ENCODE measurements at regions not wholly inside any gene's neighbourhood (a gene's known extent, or its start where the extent isn't known, plus 50 kb on each side); places are given as distances from the start of the nearest gene placed in this dataset.

- Histone ChIP-seq H3K9me3 (replicated peaks; ENCODE audit: low read length) (no peaks in the 10 kb centered on the region), H3K9ac (ENCODE audit: low read depth, low read length) (no peak overlapping the region), H3K4me3 (ENCODE audit: low read length) (no peak overlapping the region), H3K36me3 (ENCODE audit: insufficient read depth, low read length) (no peaks in the 10 kb centered on the region), H3K4me1 (ENCODE audit: control insufficient read depth, insufficient read depth, low read length) (no peaks in the 10 kb centered on the region), H3K4me2 (ENCODE audit: low read length) (no peak overlapping the region), H3K27me3 (ENCODE audit: control insufficient read depth, insufficient read depth, low read length) (no peaks in the 10 kb centered on the region)
Observed at GRCh38 chr1:234554218-234554697, 55.7 kb downstream of the IRF2BP2 start.

- Histone ChIP-seq H3K27me3 (ENCODE audit: control insufficient read depth, insufficient read depth, low read length) (no peaks in the 10 kb centered on the region), H3K4me1 (ENCODE audit: control insufficient read depth, insufficient read depth, low read length) (no peaks in the 10 kb centered on the region), H3K9me3 (replicated peaks; ENCODE audit: low read length) (no peaks in the 10 kb centered on the region), H3K4me2 (ENCODE audit: low read length) (no peak overlapping the region), H3K9ac (ENCODE audit: low read depth, low read length) (no peak overlapping the region), H3K36me3 (ENCODE audit: insufficient read depth, low read length) (no peaks in the 10 kb centered on the region), H3K4me3 (ENCODE audit: low read length) (no peak overlapping the region)
Observed at GRCh38 chr1:234553240-234554188, 56.5 kb downstream of the IRF2BP2 start.

- H3K9me3 ChIP-seq (replicated peaks; ENCODE audit: low read length), result no peaks in the 10 kb centered on the region
- no peaks in the 10 kb centered on the region for H3K36me3 ChIP-seq (ENCODE audit: insufficient read depth, low read length)
- H3K4me1 ChIP-seq (ENCODE audit: control insufficient read depth, insufficient read depth, low read length), result no peaks in the 10 kb centered on the region
- H3K9ac ChIP-seq (ENCODE audit: low read depth, low read length), result no peak overlapping the region
- H3K4me3 ChIP-seq (ENCODE audit: low read length), result no peak overlapping the region
- no peaks in the 10 kb centered on the region for H3K27me3 ChIP-seq (ENCODE audit: control insufficient read depth, insufficient read depth, low read length)
- H3K4me2 ChIP-seq (ENCODE audit: low read length), result no peak overlapping the region
Observed at GRCh38 chr1:234551032-234551378, 59.0 kb downstream of the IRF2BP2 start.

- H3K4me2 ChIP-seq (ENCODE audit: low read length), result no peak overlapping the region
- H3K4me3 ChIP-seq (ENCODE audit: low read length), result no peak overlapping the region
- H3K36me3 ChIP-seq (ENCODE audit: insufficient read depth, low read length), result no peaks in the 10 kb centered on the region
- no peaks in the 10 kb centered on the region for H3K4me1 ChIP-seq (ENCODE audit: control insufficient read depth, insufficient read depth, low read length)
- no peaks in the 10 kb centered on the region for H3K9me3 ChIP-seq (replicated peaks; ENCODE audit: low read length)
- no peaks in the 10 kb centered on the region for H3K27me3 ChIP-seq (ENCODE audit: control insufficient read depth, insufficient read depth, low read length)
- no peak overlapping the region for H3K9ac ChIP-seq (ENCODE audit: low read depth, low read length)
Observed at GRCh38 chr1:234550341-234551031, 59.5 kb downstream of the IRF2BP2 start.

- H3K4me3 ChIP-seq (ENCODE audit: low read length), result no peak overlapping the region
- H3K27me3 ChIP-seq (ENCODE audit: control insufficient read depth, insufficient read depth, low read length), result no peaks in the 10 kb centered on the region
- no peaks in the 10 kb centered on the region for H3K9me3 ChIP-seq (replicated peaks; ENCODE audit: low read length)
Observed at GRCh38 chr1:234549447-234550021, 60.4 kb downstream of the IRF2BP2 start.

GRCh38 chr1:234546890-234547788, 62.8 kb downstream of the IRF2BP2 start:
- Histone ChIP-seq H3K36me3 (ENCODE audit: insufficient read depth, low read length) (no peaks in the 10 kb centered on the region), H3K9me3 (replicated peaks; ENCODE audit: low read length) (no peaks in the 10 kb centered on the region), H3K4me2 (ENCODE audit: low read length) (no peak overlapping the region), H3K27me3 (ENCODE audit: control insufficient read depth, insufficient read depth, low read length) (no peaks in the 10 kb centered on the region), H3K4me3 (ENCODE audit: low read length) (no peak overlapping the region), H3K9ac (ENCODE audit: low read depth, low read length) (no peak overlapping the region), H3K4me1 (ENCODE audit: control insufficient read depth, insufficient read depth, low read length) (peaks cover 14% of the 10 kb centered on the region)

More at GRCh38 chr1:234549447-234550021, 60.4 kb downstream of the IRF2BP2 start:
- no peak overlapping the region for H3K4me2 ChIP-seq (ENCODE audit: low read length)
- H3K9ac ChIP-seq (ENCODE audit: low read depth, low read length), result no peak overlapping the region
- no peaks in the 10 kb centered on the region for H3K36me3 ChIP-seq (ENCODE audit: insufficient read depth, low read length)
- peaks cover 7% of the 10 kb centered on the region for H3K4me1 ChIP-seq (ENCODE audit: control insufficient read depth, insufficient read depth, low read length)

GRCh38 chr1:234546387-234546704, 63.6 kb downstream of the IRF2BP2 start:
- Histone ChIP-seq H3K4me1 (ENCODE audit: control insufficient read depth, insufficient read depth, low read length) (peaks cover 14% of the 10 kb centered on the region), H3K4me2 (ENCODE audit: low read length) (no peak overlapping the region), H3K27me3 (ENCODE audit: control insufficient read depth, insufficient read depth, low read length) (no peaks in the 10 kb centered on the region), H3K9me3 (replicated peaks; ENCODE audit: low read length) (no peaks in the 10 kb centered on the region), H3K9ac (ENCODE audit: low read depth, low read length) (no peak overlapping the region), H3K4me3 (ENCODE audit: low read length) (no peak overlapping the region), H3K36me3 (ENCODE audit: insufficient read depth, low read length) (no peaks in the 10 kb centered on the region)

GRCh38 chr1:234545517-234546386, 64.2 kb downstream of the IRF2BP2 start:
- Histone ChIP-seq H3K36me3 (ENCODE audit: insufficient read depth, low read length) (no peaks in the 10 kb centered on the region), H3K4me3 (ENCODE audit: low read length) (no peak overlapping the region), H3K27me3 (ENCODE audit: control insufficient read depth, insufficient read depth, low read length) (no peaks in the 10 kb centered on the region), H3K4me2 (ENCODE audit: low read length) (no peak overlapping the region), H3K4me1 (ENCODE audit: control insufficient read depth, insufficient read depth, low read length) (peaks cover 14% of the 10 kb centered on the region), H3K9me3 (replicated peaks; ENCODE audit: low read length) (no peaks in the 10 kb centered on the region), H3K9ac (ENCODE audit: low read depth, low read length) (no peak overlapping the region)

GRCh38 chr1:234544087-234544579, 65.2 kb upstream of the TARBP1 start:
- H3K9me3 ChIP-seq (replicated peaks; ENCODE audit: low read length), result no peaks in the 10 kb centered on the region
- peak overlapping the region; percentile 21 for H3K9ac ChIP-seq (ENCODE audit: low read depth, low read length)
- H3K36me3 ChIP-seq (ENCODE audit: insufficient read depth, low read length), result no peaks in the 10 kb centered on the region
- no peak overlapping the region for H3K4me3 ChIP-seq (ENCODE audit: low read length)
- H3K4me1 ChIP-seq (ENCODE audit: control insufficient read depth, insufficient read depth, low read length), result peaks cover 14% of the 10 kb centered on the region
- no peaks in the 10 kb centered on the region for H3K27me3 ChIP-seq (ENCODE audit: control insufficient read depth, insufficient read depth, low read length)
- no peak overlapping the region for H3K4me2 ChIP-seq (ENCODE audit: low read length)

- Histone ChIP-seq H3K4me2 (ENCODE audit: low read length) (no peak overlapping the region), H3K9ac (ENCODE audit: low read depth, low read length) (peak overlapping the region; percentile 21)
Observed at GRCh38 chr1:234543442-234544086, 64.6 kb upstream of the TARBP1 start.

More at GRCh38 chr1:234543442-234544086, 64.6 kb upstream of the TARBP1 start:
- Histone ChIP-seq H3K9me3 (replicated peaks; ENCODE audit: low read length) (no peaks in the 10 kb centered on the region), H3K27me3 (ENCODE audit: control insufficient read depth, insufficient read depth, low read length) (no peaks in the 10 kb centered on the region), H3K36me3 (ENCODE audit: insufficient read depth, low read length) (no peaks in the 10 kb centered on the region), H3K4me3 (ENCODE audit: low read length) (no peak overlapping the region), H3K4me1 (ENCODE audit: control insufficient read depth, insufficient read depth, low read length) (peaks cover 14% of the 10 kb centered on the region)
